Medulla oblongata (tissue), 1 donor: ENCODE measurements at regions not wholly inside any gene's neighbourhood (a gene's known extent, or its start where the extent isn't known, plus 50 kb on each side); places are given as distances from the start of the nearest gene placed in this dataset.

Source experiments
- DNase-seq: peaks from one replicate; pipeline ENCODE4 v3.0.0-alpha.2; 2015; ENCODE audit errors: extremely low spot score

- DNase-seq = peak; percentile 83
These were observed 302.2 kb upstream of the TPM1 start for GRCh38 chr15:62740141-62741004.

- peak; percentile 33 for DNase-seq
These were observed 301.4 kb upstream of the TPM1 start for GRCh38 chr15:62741106-62741505.

GRCh38 chr15:62742409-62743171, 300.0 kb upstream of the TPM1 start:
- peak; percentile 85 for DNase-seq

GRCh38 chr15:62745621-62746225, 296.8 kb upstream of the TPM1 start:
- DNase-seq = no peak

- DNase-seq = peak; percentile 30
These were observed 294.4 kb upstream of the TPM1 start for GRCh38 chr15:62748196-62748595.

- peak; percentile 82 for DNase-seq
These were observed 293.3 kb upstream of the TPM1 start for GRCh38 chr15:62749036-62749815.

GRCh38 chr15:62750471-62750870, 292.1 kb upstream of the TPM1 start:
- no peak for DNase-seq

- DNase-seq = no peak
These were observed 289.7 kb upstream of the TPM1 start for GRCh38 chr15:62752657-62753517.

- no peak for DNase-seq
These were observed 288.9 kb upstream of the TPM1 start for GRCh38 chr15:62753518-62754221.

GRCh38 chr15:62756326-62756994, 286.1 kb upstream of the TPM1 start:
- peak; percentile 77 for DNase-seq

- DNase-seq = no peak
These were observed 285.6 kb upstream of the TPM1 start for GRCh38 chr15:62756995-62757360.

GRCh38 chr15:62757535-62757934, 285.0 kb upstream of the TPM1 start:
- DNase-seq = no peak

GRCh38 chr15:62758126-62758951, 284.2 kb upstream of the TPM1 start:
- DNase-seq = peak; percentile 54

GRCh38 chr15:62758952-62759349, 283.6 kb upstream of the TPM1 start:
- DNase-seq = no peak

- no peak for DNase-seq
These were observed 282.0 kb upstream of the TPM1 start for GRCh38 chr15:62760538-62760937.

GRCh38 chr15:62765916-62766315, 276.6 kb upstream of the TPM1 start:
- DNase-seq = no peak

- DNase-seq = no peak
These were observed 275.9 kb upstream of the TPM1 start for GRCh38 chr15:62766599-62766998.

GRCh38 chr15:62769604-62770003, 272.9 kb upstream of the TPM1 start:
- no peak for DNase-seq
